ENCODE measurements at regions not wholly inside any gene's neighbourhood (a gene's known extent, or its start where the extent isn't known, plus 50 kb on each side); places are given as distances from the start of the nearest gene placed in this dataset.

DNA sequence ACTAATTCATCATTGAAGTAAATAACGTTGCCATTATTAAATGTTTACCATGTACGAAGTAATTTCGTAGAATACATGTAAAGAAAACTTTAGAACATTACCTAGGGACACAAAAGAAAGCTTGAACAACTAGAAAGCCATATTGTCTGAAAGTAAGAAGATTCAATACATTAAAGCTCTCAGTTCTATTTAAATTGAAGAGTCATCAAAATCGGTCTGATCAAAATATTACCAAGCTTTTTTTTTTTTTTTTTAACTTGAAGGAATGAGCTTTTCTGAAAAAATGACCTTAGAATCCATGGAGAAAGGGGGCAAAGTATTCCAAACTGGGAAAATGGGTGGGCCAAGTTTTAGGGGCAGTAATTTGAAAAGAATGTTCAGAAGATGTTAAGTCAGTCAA, 300.8 kb downstream of the GPD2 start:
- TF ChIP-seq CTCF (IDR thresholded peaks at IDR 0.05) (no peak), POLR2A (IDR thresholded peaks at IDR 0.05) (no peak)
